HG03457 (cell line): ENCODE measurements at regions not wholly inside any gene's neighbourhood (a gene's known extent, or its start where the extent isn't known, plus 50 kb on each side); places are given as distances from the start of the nearest gene placed in this dataset.

Experiments used
- ATAC-seq: cut with Tn5 transposase; IDR thresholded peaks from one replicate; pipeline ENCODE4 v1.9.1; 2021; ENCODE audit warnings: moderate number of reproducible peaks; ENCODE audit not compliant: unreplicated experiment

DNA sequence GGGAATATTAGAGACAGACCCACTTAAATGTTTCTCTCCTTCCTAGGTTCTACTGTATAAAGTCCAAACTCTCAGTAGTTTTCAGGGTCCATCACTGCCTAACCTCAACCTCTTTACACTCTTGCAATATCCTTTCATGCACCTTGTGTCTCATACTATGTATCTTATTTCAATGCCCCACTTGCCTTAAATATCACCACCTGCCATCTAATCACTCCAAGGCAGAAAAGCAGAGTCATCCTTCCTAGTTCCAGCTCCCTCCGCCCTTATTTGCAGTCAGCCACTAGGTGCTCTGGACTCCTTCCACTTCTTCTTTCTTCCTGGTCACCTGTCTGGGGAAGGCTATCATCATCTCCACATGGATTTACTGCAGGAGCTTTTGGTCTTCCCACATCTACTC lies 322.0 kb downstream of the MFSD1 start:
- ATAC-seq = no peak

DNA sequence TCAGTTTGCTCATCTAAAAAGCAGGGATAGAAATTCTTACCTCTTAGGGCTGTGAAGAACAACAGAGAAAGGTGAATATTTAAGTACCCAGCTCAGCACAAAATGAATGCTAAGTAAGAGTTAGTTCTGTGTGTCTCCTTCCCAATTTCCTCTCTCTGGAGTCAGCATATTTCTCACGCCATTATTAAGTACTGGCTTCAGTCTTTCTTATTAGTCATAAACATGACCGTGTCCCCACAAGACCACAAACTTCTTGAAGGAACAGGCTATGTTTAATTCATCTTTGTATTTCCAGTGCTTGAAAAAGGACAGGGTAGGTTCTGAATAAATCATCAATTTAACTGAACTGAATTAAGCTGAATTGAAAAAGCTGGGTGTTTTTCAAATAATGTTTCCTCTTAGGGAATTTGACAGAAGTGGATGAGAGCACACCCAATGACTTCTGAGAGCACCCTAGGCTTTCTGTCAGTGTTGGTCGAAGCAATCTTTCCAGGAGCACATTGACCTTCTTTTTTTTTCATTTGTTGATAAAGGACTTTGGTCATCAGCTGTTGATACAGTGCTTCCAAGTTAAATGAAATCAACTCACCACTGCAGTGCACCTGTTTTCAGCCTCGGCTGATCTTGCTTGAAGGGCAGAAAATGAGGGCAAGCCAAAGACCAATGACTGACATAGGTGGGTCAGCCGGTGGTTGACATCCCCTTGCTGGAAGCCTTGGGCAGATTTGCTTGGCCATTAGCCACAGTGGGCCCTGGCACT lies 324.6 kb downstream of the MFSD1 start:
- no peak for ATAC-seq

GRCh38 chr3:159127021-159127392 lies 325.2 kb downstream of the MFSD1 start:
- no peak for ATAC-seq

DNA sequence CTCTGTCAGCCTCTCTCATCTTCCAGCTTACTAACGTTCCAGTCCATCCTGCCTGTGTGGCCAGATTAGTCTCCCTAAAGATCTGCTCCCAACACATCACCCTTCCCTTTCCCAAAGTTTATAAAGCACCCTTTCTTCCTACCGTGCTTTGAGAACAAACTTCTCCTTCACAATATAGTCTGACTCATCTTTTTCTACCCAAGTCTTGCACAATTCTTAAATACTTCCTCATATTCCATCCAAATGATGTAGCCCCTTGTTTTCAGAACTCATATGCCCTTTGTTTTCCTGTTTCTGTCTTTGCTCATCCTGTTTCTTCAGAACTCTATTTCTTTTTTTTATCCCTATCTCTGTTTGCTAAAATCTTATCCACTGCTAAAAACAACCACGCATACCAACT lies 326.8 kb downstream of the MFSD1 start:
- no peak for ATAC-seq

- no peak for ATAC-seq
Measured at GRCh38 chr3:159130108-159130507, 328.3 kb downstream of the MFSD1 start.

DNA sequence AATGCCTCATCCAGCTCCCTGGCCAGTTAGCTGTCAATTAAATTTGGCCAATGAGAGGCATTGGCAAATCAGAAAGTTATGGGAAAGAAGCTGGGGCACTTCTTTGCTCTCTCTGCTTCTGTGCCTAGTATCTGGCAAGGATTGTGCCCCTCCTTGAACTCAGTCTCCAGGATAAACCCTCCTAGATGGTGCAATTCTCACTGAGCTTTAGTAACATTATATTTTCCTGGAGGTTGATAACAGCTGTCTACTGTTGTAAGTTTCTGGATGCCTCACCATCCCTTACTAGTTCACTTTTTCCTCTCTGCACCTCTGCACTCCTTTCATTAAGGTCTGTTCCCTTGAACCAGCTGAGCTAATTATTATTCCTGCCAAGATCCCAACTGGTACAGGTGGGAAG lies 329.5 kb downstream of the MFSD1 start:
- ATAC-seq = no peak

- no peak for ATAC-seq
Measured at GRCh38 chr3:159137949-159138348, 336.1 kb downstream of the MFSD1 start.

- ATAC-seq = no peak
Measured at GRCh38 chr3:159139326-159139725, 337.5 kb downstream of the MFSD1 start.

GRCh38 chr3:159144472-159144871 lies 342.6 kb downstream of the MFSD1 start:
- ATAC-seq = no peak

- no peak for ATAC-seq
Measured at GRCh38 chr3:159144891-159145290, 343.0 kb downstream of the MFSD1 start.

DNA sequence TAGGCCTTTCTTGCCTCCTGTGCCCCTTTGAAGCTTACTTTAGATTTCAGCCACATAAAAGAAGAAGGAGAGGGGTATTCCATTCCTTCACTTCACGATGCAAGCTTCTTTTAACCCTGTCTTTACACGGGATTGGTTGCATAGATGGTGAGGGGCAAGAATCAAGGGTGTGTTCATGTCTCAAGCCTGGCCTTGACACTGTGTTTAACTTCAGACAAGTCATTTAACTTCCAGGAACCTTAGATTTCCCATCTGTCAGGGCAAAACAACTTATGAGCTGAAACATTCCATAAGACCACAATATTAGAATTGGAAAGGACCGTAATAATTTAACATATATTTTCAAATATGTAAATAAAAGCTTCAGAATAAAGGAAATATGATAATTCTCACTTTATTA lies 344.5 kb downstream of the MFSD1 start:
- ATAC-seq = no peak

GRCh38 chr3:159146856-159147435 lies 345.1 kb downstream of the MFSD1 start:
- no peak for ATAC-seq

DNA sequence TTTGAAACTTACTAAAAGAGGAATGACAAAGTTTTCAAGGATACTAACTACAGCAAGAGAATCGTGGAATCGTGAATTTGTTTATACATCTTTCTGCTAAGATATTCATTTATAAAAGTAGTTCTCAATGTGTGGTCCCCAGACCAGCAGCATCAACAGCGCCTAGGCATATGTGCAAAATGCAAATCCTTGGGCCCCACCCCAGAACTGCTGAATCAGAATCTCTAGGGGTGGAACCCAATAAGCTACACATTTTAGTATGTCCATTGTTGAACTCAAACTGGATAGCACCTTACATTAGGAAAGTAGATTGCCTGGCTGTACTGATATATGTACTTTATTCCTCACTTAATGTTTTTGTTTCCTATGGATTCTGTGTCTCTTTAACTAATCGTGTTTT lies 346.0 kb downstream of the MFSD1 start:
- no peak for ATAC-seq

DNA sequence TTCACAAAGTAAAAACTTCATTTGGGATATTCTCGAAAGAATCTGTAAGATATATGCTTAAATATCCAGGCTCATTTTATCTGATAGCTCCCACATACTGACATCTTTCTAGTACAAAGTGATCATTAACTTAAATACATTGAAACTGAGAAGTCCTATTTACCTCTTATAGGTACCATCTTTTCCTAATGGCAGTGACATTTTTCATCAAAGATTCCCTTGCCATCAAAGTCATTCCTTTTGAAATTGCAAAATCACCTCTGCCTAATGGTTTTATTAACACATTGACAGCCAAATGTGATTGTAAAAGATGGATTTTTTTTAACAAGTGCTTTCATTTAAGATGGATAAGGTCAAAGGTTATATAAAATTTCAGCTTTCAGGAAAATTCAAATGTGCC lies 346.6 kb downstream of the MFSD1 start:
- ATAC-seq = no peak

DNA sequence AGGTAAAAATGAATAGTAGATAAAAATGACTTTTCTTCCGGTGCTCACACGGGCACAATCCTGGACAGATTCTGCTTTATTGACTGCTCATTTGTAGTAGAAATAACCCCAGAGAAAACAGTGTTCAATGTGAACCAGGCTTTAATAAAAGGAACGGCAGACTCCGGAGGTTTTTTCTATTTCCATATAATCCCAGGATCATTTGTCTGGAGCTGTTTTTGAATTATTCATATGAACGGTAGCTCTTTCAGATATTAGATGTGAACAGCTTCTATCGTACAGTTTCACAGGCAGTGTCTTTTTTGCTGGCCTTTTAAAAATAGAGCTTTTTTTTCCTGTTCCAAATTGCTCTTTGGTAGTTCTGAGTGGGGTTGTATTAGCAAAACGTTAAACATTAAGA lies 347.3 kb downstream of the MFSD1 start:
- no peak for ATAC-seq

GRCh38 chr3:159149633-159150032 lies 347.8 kb downstream of the MFSD1 start:
- ATAC-seq = no peak

GRCh38 chr3:159150180-159150579 lies 348.3 kb downstream of the MFSD1 start:
- no peak for ATAC-seq

GRCh38 chr3:159151130-159151529 lies 349.3 kb downstream of the MFSD1 start:
- ATAC-seq = no peak

DNA sequence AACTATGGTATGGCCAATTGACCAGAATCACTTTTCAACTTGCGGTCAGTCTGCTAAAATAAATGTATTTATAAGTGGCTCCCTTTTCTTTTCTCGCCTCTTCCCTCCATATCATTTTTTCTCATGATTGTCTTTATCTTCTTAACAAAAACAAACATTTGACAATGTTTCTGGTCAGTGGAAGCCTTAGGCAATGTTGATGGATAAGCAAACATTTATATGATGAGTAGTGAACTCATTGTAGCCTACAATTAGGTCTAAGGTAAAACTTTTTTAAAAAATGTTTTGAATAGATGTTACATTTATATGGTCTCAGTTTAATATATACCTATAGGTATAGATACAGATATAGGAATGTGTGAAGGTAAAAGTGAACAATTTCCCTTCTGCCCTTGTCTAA lies 355.4 kb downstream of the MFSD1 start:
- no peak for ATAC-seq

- no peak for ATAC-seq
Measured at GRCh38 chr3:159158213-159158612, 356.4 kb downstream of the MFSD1 start.

DNA sequence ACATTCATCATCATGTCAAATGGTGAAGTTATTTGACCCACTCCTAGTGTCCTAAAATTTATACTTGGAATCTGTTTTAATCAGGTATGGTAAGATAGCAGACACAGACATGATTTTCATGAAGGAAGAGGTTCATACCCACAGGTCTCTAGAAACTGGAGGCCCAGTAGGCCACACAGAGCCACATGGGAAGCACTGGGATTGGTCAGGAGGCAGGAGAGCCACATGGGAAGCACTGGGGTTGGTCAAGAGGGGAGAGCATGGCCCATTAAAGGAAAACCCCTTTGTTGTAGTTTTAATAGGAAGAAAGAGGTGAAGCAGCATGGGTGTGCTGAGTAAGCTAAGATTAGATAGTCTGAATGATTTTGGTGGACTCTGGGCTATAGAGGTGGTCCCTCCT lies 356.9 kb downstream of the MFSD1 start:
- ATAC-seq = no peak

DNA sequence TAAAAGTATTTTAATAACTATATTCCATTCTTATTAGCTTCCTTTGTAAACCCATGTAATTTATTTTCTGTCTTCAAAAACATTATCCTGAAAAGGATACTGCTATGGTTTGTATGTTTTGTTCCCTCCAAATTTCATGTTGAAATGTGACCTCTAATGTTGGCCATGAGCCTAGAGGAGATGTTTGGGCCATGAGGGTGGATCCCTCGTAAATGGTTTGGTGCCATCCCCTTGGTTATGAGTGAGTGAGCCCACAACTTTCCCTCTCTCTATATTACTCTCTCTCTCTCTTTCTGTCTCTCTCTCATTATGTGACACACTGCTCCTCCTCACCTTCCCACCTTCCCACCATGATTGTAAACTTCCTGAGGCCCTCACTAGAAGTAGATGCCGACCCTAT lies 357.7 kb downstream of the MFSD1 start:
- ATAC-seq = no peak

DNA sequence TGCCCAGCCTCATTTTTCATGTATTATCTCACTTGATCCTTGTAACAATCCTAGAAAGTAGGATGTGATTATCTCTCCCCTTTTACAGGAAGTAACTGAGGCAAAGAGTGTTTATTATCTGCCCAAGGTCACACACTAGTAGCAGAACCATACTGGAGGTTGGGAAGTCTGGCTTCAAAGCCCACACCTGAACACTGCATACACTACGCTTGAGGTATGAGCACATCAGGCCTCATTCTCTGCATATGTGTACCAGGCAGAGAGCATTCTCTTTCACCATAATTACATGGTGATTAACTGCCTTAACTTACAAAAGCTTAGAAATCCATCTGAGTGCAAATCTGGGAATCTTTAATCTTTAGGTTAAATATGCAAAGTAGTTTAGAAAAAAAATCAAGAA lies 361.8 kb downstream of the MFSD1 start:
- ATAC-seq = no peak
